Transverse colon (tissue), 4 donors: ENCODE measurements at regions not wholly inside any gene's neighbourhood (a gene's known extent, or its start where the extent isn't known, plus 50 kb on each side); places are given as distances from the start of the nearest gene placed in this dataset.

ENCODE experiments used
- DNase-seq: peaks from one replicate; pipeline ENCODE4 v3.0.0-alpha.2; 2019
- H3K27ac ChIP-seq, 4 donors: fragments of 200-600 bp; sonication (generic); 2 replicates each; pipeline ENCODE4 v1.5.1; 2016 to 2018; ENCODE audit warnings: inconsistent platforms in 4 of 4
- H3K27me3 ChIP-seq: fragments of 200-600 bp; sonication (generic); 2 replicates; pipeline ENCODE4 v1.5.1; 2017; ENCODE audit warnings: inconsistent platforms
- H3K36me3 ChIP-seq, 4 donors: fragments of 200-600 bp; sonication (generic); 2 replicates each; pipeline ENCODE4 v1.5.1; 2017 to 2019; ENCODE audit warnings: inconsistent platforms in 4 of 4
- H3K4me1 ChIP-seq, 4 donors: fragments of 200-600 bp; sonication (generic); 2 replicates each; pipeline ENCODE4 v1.5.1; 2017 to 2020; ENCODE audit warnings: inconsistent platforms in 4 of 4
- H3K4me3 ChIP-seq, 4 donors: fragments of 200-600 bp; sonication (generic); 1 replicate in 1 of 4; 2 replicates in 3 of 4; pipeline versions ENCODE4 v1.5.1 to v1.6.1; 2017 to 2019; ENCODE audit warnings: inconsistent platforms in 4 of 4
- H3K9me3 ChIP-seq, 2 donors: fragments of 200-600 bp; sonication (generic); 2 replicates each; pipeline ENCODE4 v1.5.1; 2017 to 2019; ENCODE audit warnings: inconsistent platforms in 2 of 2
- CTCF ChIP-seq, 5 experiments: fragments of 200-600 bp in 3 of 5; fragments of 450-650 bp in 2 of 5; sonication (generic) in 3 of 5; IDR thresholded peaks; 1 replicate in 2 of 5; 2 replicates in 3 of 5; pipeline ENCODE4 v1.5.1; 2016 to 2017; ENCODE audit warnings: antibody characterized with exemption in 5 of 5, inconsistent platforms in 3 of 5, mild to moderate bottlenecking in 2 of 5, moderate library complexity in 1 of 5
- EP300 ChIP-seq: sonication (generic); formaldehyde crosslinking; IDR thresholded peaks from one replicate; pipeline ENCODE4 v1.6.1; 2017; ENCODE audit warnings: antibody characterized with exemption, low read depth
- POLR2A ChIP-seq: fragments of 450-650 bp; IDR thresholded peaks from one replicate; pipeline ENCODE4 v1.6.1; 2016; ENCODE audit warnings: antibody characterized with exemption, mild to moderate bottlenecking, moderate library complexity
- POLR2AphosphoS5 ChIP-seq, 3 donors: sonication (generic); formaldehyde crosslinking; IDR thresholded peaks; one replicate each; pipeline ENCODE4 v1.6.1; 2016; ENCODE audit warnings: antibody characterized with exemption in 3 of 3
- WGBS, 2 donors: methylation state at CpG; one replicate each; pipeline ENCODE4 v1.1.5; 2018; ENCODE audit warnings: low coverage in 1 of 2; 5-methylcytosine and 5-hydroxymethylcytosine counted together
- in situ Hi-C, 4 donors: fragments of 200-750 bp; cut with MboI; loops; one replicate each; pipeline versions ENCODE4 v1.15.0 to v1.15.1; 2017; ENCODE audit warnings: low sequenced_read_pairs in 3 of 4, low pct_ligation_motif_present in 1 of 4, low pct_unique_long_range_greater_than_20kb in 1 of 4
- intact Hi-C: fragments of 100-400 bp; cut with DNase I; formaldehyde crosslinking; loops from one replicate; pipeline ENCODE4 v1.15.1; 2023; ENCODE audit warnings: low total_unique reads

GRCh38 chr11:103696123-103696522 is 340.3 kb upstream of the DDI1 start:
- in situ Hi-C loops: loop anchor here in 1 of 4 donors (25.0 kb wide), 1 partner anchor 441 kb away; no protein-coding TSS in a partner anchor
- intact Hi-C loops: no loop called here

GRCh38 chr11:103699216-103699615 is 337.2 kb upstream of the DDI1 start:
- H3K4me1 ChIP-seq: no peaks in the 10 kb centered on the region
- 75 to 80% methylated on average over 3 of the region's 3 CpGs for WGBS, 2 donors
- H3K27ac ChIP-seq: no peak overlapping the region
- in situ Hi-C loops (loop anchor here in 1 of 4 donors (25.0 kb wide), 1 partner anchor 438 kb away; no protein-coding TSS in a partner anchor), intact Hi-C loops (no loop called here)
- no peaks in the 10 kb centered on the region for H3K27me3 ChIP-seq
- no peak for DNase-seq
- H3K36me3 ChIP-seq: no peaks in the 10 kb centered on the region
- H3K4me3 ChIP-seq: no peak overlapping the region
- H3K9me3 ChIP-seq: no peaks in the 10 kb centered on the region
- TF ChIP-seq POLR2AphosphoS5 (IDR thresholded peaks at IDR 0.05): no peak
- TF ChIP-seq EP300: no peak

More at GRCh38 chr11:103696123-103696522, 340.3 kb upstream of the DDI1 start:
- TF ChIP-seq POLR2A: no peak
- peak in 1 of 3 donors; percentile 20 for TF ChIP-seq POLR2AphosphoS5 (IDR thresholded peaks at IDR 0.05)
- no peak for TF ChIP-seq CTCF (IDR thresholded peaks at IDR 0.05)
- no peaks in the 10 kb centered on the region for H3K27me3 ChIP-seq
- no peak for DNase-seq
- no peak overlapping the region for H3K27ac ChIP-seq
- H3K4me3 ChIP-seq: no peak overlapping the region
- no peaks in the 10 kb centered on the region for H3K4me1 ChIP-seq
- H3K36me3 ChIP-seq: no peaks in the 10 kb centered on the region
- H3K9me3 ChIP-seq: no peaks in the 10 kb centered on the region

GRCh38 chr11:103699656-103700055 is 336.8 kb upstream of the DDI1 start:
- Histone ChIP-seq H3K9me3 (no peaks in the 10 kb centered on the region), H3K4me3 (no peak overlapping the region), H3K27me3 (no peaks in the 10 kb centered on the region), H3K27ac (no peak overlapping the region), H3K4me1 (no peaks in the 10 kb centered on the region), H3K36me3 (no peaks in the 10 kb centered on the region)
- in situ Hi-C loops: loop anchor here in 1 of 4 donors (25.0 kb wide), 1 partner anchor 438 kb away; no protein-coding TSS in a partner anchor
- no peak for TF ChIP-seq EP300
- 80% methylated on average over 1 of the region's 1 CpG; no CpG with 5 or more reads in 1 of the 2 donors for WGBS, 2 donors
- DNase-seq: no peak
- intact Hi-C loops: no loop called here

GRCh38 chr11:103700622-103701021 is 335.8 kb upstream of the DDI1 start:
- Histone ChIP-seq H3K4me3 (no peak overlapping the region), H3K27me3 (no peaks in the 10 kb centered on the region), H3K4me1 (no peaks in the 10 kb centered on the region), H3K36me3 (no peaks in the 10 kb centered on the region), H3K27ac (no peak overlapping the region), H3K9me3 (no peaks in the 10 kb centered on the region)
- in situ Hi-C loops: no loop called here
- WGBS, 2 donors: 50 to 88% methylated on average over 1 of the region's 1 CpG
- TF ChIP-seq POLR2AphosphoS5 (IDR thresholded peaks at IDR 0.05) (peak in 1 of 3 donors; percentile 15), EP300 (no peak)
- no peak for DNase-seq
- intact Hi-C loops: no loop called here

- no peak overlapping the region for H3K4me3 ChIP-seq
- no peaks in the 10 kb centered on the region for H3K9me3 ChIP-seq
- H3K27ac ChIP-seq: no peak overlapping the region
- H3K4me1 ChIP-seq: no peaks in the 10 kb centered on the region
- WGBS, 2 donors: 49 to 54% methylated on average over 2 of the region's 2 CpGs
- no peaks in the 10 kb centered on the region for H3K27me3 ChIP-seq
- DNase-seq: no peak
- in situ Hi-C loops (no loop called here), intact Hi-C loops (no loop called here)
- no peaks in the 10 kb centered on the region for H3K36me3 ChIP-seq
- TF ChIP-seq POLR2A (no peak), POLR2AphosphoS5 (IDR thresholded peaks at IDR 0.05) (no peak), CTCF (IDR thresholded peaks at IDR 0.05) (no peak), EP300 (no peak)
These were observed 333.0 kb upstream of the DDI1 start for GRCh38 chr11:103703437-103703836.

GRCh38 chr11:103703954-103704353 is 332.5 kb upstream of the DDI1 start:
- 85 to 87% methylated on average over 6 of the region's 6 CpGs for WGBS, 2 donors
- in situ Hi-C loops (no loop called here), intact Hi-C loops (no loop called here)
- H3K27ac ChIP-seq: no peak overlapping the region
- DNase-seq: no peak
- no peaks in the 10 kb centered on the region for H3K36me3 ChIP-seq
- H3K9me3 ChIP-seq: no peaks in the 10 kb centered on the region
- no peaks in the 10 kb centered on the region for H3K4me1 ChIP-seq
- H3K27me3 ChIP-seq: no peaks in the 10 kb centered on the region
- TF ChIP-seq EP300 (no peak), POLR2A (no peak), POLR2AphosphoS5 (IDR thresholded peaks at IDR 0.05) (no peak), CTCF (IDR thresholded peaks at IDR 0.05) (no peak)
- H3K4me3 ChIP-seq: no peak overlapping the region
